ENCODE measurements at regions not wholly inside any gene's neighbourhood (a gene's known extent, or its start where the extent isn't known, plus 50 kb on each side); places are given as distances from the start of the nearest gene placed in this dataset.
"Not testable (repeated sequence)": the region's sequence is repeated elsewhere in the genome, so short reads cannot be mapped to it uniquely, and the experiment has no call there.

DNA sequence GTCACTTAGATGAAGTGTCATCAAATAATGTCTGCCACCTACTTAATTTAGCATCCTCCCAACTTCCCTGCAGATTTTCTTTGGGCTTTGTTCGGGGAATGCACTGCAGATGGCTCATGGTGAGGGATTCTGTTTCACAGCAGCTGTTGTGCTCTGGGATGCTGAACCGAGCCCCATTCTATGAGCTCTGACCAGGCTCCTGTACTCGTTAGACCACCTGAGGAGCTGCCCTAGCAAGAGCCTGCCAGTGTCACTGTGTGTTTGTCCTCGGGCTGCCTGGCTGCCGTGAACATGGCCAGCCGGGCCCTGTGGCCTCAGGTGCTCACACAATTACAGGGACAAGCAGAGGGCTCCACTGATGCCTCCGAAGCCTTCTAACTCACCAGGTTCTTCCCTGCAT lies 238.8 kb upstream of the ECI2 start:
- no peak for DNase-seq (ENCODE audit: low read depth)

DNA sequence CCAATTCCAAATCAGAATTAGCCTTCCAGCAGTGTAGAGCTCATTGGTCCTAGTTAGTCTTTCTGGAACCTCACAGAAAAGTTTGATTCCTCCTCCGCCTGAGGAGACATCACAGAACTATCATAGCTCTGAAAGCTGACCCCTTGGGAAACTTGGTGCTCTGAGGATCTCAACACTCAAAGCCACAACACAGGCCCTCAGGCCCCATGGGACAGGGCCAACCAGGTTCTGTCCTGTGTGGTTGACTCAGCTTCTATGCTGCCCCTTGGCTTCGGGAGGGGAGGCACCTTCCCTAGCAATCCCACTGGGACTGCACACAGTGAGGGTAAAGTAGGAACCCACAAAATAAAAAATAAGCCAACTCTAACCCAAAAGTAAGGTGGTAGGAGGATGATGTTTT lies 237.5 kb upstream of the ECI2 start:
- no peak for DNase-seq (ENCODE audit: low read depth)

DNA sequence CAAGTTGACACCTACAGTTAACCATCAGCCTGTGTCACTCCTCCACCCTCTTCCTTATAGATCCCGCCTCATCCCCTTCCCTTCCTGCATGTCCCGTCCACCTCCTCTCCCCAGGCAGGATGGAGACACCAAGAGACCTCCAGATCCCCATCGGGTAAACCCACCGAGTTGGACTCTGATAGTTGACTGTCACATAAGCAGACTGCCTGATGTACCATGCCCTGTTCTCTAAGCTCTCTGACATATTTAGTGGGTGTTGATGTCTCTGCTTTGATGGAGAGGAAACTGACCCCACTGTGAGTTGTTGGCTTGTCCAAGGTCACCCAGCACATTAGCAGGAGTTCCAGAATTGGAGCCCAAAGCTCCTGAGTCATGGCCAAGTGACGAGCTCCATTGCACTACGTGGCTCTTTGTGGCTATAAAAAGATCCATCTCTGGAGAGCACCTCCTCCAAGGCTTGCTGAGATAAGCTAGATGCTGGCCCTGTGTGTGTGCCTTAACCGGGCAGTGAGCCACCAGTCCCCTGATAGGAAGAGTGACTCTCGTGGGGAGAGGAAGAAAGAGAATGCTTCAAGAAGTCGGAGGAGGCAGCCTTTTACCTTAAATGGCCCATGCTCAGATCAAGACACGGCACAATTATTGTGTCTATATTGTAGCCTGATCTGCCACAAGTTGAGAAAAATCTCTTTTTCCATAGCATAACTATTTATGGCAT lies 236.0 kb upstream of the ECI2 start:
- no peak for DNase-seq (ENCODE audit: low read depth)

DNA sequence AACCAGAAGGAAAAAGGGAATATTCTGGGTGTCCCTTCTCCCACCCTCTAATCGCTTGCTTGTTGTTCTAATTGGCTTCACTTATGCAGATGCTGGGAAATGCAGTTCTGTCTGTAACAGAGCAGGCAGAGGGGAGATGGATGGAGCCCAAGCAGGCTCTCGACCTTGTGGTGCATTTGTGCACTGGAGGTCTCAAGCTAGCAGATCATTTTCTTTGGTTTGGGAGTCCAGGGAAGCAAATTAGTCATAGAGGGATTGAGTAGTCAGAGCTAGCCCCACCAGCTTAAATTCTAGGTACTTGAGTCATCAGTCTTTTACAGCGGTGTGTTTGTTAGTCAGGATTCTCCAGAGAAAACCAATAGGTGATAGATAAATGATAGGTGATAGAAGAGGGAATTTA lies 234.7 kb upstream of the ECI2 start:
- DNase-seq (ENCODE audit: low read depth): no peak

DNA sequence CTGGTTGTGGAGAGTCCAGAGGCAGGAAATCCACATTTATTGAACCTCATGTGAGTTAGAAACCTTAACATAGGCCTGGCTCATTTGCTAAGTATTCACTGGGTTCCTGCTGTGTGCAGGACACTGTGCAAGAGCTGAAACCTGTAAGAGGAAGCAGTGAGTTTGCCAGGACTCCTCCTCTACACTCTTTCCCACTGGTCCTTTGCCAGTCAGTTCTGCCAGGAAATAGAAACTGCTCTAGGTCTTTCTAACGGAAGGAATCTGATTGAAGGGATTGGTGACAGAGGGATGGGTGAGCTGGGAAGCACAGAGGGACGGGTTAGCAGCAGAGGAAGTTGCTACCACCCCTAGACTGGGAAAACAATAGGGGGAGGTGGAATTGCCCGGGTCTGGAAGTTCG lies 234.2 kb upstream of the ECI2 start:
- DNase-seq (ENCODE audit: low read depth): no peak

DNA sequence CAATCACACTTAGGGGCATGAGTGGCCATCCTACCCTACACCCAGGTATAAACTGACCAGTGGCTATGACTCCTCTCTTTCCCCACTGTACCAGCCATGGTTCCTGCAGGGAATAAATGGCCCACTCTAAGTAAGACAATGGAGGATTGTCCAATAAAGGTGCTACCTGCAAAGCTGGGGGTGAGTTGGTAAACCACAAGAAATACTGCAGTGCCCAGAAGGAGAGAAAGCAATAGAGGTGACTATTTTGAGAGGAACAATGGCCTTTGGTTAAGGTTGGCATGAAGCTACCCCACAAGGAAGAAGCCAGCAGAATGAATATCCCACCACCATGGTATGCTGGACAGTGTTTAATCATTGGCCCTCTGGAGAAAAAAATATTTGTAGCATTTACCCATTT lies 233.3 kb upstream of the ECI2 start:
- no peak for DNase-seq (ENCODE audit: low read depth)

DNA sequence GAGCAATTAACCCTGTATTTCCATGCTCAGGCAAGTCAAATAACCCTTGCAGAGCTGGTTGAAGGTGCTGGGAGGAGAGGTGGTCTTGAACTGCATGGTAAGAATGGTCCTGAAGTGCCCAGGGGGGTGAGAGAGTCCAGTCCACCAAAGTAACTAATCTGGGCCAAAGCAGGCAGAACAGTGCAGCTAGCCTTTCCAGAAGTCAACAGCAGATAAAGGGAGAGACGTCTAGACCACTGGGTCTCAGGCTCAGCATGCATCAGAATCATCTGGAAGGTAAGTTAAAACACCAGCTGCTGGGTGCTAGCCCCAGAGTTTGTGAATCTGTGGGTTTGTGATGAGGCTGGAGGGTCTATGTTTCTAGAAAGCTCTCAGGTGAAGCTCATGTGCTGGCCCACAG lies 232.3 kb upstream of the ECI2 start:
- no peak for DNase-seq (ENCODE audit: low read depth)

DNA sequence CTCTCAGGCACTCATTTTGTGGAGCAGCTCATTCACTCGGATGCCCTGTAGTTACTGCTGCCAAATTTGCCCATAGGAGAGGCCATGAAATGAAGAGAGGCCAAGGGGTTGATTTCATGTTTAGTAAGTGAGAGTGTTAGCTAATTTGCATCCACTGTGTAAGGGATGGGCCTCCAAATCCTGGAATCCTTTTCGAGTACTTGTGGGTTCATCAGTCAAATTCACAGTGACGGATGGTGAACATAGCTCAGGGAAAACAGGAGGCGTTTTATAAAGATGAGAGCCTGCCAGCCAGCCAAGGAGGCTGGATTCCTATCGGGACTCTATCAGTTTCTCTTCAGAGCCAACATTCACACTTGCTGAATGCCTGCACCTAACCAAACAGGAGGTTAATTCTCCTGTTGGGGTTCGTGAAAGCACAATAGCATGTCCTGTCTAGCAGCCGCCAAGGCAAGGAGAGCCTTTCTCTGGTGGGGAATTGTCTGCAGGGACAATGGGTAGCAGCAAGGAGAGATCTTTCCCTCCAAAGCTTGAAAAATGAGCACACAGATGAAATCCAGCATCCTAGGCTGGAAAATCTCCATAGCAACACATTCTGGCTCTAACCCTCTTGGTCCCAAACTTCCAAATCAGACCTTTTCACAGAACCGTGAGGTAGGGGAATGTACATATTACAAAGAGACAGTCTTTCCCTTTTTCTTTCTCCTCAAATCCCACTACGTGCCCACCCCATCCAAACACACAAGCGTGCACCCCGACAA lies 231.4 kb upstream of the ECI2 start:
- no peak for DNase-seq (ENCODE audit: low read depth)

DNA sequence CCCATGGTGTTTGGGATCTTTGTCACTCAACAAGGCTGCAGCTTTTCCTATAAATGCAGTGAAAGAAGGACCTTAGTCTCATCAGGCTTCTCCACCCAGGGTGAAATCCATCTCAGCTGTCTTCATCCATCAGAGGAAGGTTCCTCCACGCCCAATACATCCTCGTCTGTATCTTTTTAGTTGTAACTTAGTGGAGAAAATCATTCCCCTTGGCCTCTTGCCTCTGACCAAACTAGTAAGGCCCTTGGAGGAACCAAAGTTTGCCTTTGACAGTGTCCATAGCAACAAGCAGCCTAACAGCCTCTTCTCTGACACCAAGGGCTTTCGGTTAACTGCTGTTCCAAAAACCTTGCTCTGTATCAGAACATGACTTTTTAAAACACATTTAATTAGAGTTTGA lies 230.3 kb upstream of the ECI2 start:
- DNase-seq (ENCODE audit: low read depth): no peak

DNA sequence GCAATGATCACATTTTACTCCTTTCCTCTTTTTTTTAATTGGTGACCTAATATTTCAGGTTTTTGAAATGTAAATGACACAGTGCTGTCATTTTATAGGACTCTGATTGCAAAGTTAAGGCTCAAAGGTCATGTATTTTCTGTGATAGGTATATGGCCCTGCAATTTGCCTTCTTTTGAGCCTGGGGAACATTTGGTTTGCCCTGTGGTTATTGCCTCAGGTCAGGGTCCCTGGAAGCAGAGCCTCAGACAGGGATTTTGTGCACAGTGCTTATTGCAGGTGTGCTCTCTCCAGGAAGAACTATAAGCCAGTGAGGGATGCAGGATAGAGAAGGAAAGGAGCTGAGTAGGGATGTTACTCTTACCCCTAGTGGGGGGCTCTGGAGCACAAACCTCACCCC lies 229.3 kb upstream of the ECI2 start:
- no peak for DNase-seq (ENCODE audit: low read depth)

DNA sequence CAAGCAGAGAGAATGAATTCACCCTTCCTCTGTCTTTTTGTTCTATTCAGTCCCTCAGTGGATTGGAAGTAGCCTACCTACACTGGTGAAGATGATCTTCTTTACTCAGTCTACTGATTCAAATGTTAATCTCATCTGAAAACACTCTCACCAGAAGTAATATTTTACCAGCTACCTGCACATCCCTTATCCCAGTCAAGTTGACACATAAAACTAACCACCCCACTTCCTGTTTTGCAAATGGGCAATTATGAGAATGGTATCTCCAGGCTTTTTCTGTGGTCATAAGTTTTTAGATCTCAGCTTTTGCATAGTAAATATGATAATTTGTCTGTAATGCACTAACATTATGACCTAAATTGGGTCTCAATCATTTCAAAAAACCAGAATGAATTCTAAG lies 228.8 kb upstream of the ECI2 start:
- DNase-seq (ENCODE audit: low read depth): no peak

DNA sequence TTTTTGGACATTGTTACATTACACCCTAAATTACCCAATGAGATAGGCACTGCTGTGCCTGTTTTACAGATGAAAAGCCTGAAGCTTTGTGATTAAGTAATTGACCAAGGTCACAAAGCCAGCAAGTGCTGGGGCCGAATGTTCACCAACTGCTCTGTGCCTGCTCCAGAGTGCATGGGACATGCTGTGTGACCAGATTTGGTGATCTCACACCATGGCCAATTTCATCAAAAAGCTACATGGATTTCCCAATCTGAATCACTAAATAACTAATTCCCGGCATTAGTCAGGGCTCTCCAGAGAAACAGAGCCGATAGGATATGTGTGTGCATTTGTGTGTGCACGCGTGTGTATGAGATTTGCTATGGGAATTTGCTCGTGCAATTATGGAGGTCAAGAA lies 228.3 kb upstream of the ECI2 start:
- DNase-seq (ENCODE audit: low read depth): no peak

DNA sequence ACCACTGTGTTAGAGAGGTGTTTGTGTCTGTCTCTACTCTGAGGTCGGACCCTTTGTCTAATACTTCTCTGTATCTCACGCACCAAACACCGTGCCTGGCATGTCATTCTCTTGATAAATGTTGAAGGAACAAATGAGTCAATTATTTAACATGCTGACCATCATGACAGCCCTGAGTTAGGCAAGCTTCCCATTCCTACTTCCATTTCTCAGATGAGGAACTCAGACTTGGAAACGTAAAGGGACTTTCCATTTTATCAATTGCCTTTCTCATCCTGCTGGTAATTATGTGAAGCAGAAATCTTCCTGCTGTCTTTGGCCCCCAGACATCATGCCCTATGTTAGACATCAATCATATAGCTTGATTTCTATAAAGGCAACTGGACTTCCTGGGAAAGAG lies 227.0 kb upstream of the ECI2 start:
- DNase-seq (ENCODE audit: low read depth): no peak

DNA sequence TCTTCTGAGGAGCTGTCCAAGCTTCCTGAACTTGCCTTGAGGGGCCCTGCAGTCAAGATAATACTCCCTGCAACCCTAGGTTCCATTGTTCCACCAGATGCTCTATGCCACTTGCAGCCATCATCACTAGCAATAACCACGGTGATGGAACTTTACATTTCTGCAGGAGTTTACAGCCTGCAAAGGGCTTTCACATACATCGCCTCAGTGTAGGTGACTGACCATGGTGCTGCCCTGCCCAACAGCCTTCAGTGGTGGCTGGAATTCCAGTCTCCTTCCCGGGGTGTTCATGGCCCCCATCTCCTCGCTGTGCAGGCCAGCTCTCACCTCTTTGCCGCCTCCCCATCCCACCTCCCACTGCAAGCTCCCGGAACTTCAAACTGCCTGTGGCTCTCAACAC lies 225.5 kb upstream of the ECI2 start:
- DNase-seq (ENCODE audit: low read depth): no peak

DNA sequence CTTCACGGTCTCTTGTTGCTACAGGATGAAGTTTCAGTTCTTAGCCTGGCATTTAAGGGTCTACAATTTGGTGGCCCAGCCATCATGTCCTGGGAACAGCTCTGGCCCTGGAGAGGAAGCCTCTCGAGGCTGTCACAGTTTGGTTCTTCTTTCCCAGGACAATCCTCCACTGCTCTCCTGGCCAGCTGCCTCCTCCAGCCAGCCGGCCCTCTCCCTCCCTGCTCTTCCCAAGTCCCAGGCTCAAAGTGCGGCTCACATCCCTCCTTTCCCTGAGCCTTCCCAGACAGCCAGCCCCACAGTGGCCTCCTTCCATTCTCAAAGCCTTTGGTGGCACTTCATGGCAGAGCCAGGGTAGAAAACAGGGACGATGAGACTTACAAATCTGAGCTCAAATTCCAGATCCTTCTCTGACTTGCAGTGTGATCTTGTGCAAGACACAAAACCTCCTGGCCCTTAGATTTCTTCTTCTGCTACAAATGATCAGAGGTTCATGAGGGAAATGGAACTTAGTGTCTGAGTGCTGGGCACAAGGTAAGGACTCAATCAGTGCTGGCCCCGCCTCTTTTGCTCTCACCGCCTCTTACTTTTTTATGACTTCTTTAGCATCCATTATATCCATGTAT lies 223.8 kb upstream of the ECI2 start:
- DNase-seq (ENCODE audit: low read depth): no peak

DNA sequence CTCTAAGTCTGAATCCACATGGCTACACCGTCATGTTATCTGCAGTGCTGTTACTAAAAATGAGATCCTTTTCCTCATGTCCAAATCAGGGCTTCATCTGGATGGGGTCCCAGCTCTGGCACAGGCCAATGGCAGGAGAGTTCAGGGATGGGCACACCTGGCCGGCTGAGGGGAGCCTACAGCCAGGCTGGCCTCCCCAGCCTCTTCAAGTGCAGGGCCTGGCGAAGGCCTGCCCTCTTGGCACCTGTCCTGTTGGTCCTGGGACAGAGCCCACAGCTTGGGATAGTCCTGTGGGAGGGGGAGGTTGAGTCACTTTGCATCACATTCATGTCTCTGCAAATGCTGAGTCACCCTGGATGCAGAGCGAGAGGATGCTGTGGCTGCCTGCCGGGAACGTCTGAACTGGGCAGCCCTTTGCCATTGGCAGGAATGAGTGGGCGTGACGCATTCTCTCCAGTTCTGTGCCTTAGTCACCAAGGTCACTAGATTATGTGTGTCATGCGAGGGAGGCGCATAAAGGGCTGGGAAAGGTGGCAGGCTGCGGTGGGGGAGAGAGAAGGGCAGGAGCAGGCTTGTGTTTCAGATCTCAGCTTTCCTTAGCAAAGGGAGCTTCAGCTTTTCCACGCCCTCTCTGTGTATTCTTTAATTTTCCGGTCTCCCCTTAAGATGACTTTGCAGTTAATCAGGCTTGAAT lies 223.2 kb upstream of the ECI2 start:
- DNase-seq (ENCODE audit: low read depth): no peak

DNA sequence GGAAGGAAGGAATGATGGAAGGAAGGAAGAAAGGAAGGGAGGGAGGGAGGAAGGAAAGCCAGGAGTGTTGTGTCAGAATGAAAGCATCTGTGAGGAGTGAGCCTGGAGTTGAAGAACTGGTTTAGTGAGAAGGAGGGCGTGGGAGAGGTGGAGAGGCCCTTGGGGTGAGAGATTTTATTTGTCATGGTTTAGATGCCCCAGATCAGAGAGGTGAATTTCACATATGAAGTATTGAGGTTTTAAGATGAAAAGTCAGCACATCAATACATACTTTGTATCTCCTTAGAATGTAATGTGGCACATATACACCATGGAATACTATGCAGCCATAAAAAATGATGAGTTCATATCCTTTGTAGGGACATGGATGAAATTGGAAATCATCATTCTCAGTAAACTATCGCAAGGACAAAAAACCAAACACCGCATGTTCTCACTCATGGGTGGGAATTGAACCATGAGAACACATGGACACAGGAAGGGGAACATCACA lies 222.3 kb upstream of the ECI2 start:
- DNase-seq (ENCODE audit: low read depth): not testable (repeated sequence)

DNA sequence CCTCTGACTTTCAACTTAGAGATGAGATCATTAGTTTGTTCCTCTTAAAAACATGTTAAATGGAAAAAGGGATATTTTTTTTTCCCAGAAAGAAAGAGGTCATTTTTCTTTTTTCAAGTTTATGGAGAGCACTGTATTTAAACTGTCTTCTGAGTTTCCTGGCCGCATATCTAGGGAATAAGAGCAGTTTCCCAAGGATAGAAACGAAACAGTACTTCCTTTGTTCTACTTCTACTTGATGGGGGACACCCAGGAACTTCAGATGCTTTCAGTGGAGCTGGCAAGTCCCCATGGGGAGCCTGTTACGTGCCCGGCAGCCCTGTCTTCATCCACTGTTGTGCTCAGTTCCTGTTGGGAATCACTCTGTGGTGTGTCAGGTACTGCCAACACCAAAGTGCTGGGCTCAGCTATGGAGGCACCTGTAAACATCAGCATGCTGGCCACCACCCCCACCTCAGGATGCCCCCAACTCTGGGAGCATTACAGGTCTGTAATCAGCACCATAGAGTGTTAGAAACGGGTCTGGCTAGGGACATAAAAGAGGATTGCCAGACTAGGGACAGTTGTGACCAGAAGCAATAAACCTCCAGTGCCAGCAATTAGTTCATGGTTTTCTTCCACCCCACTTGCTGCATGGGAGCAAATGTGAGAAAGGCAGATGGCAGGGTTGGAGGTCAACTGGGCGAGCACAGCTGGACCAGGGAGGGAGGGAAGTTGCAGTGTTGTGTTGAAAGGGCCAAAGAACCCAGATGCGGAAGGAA lies 221.7 kb upstream of the ECI2 start:
- DNase-seq (ENCODE audit: low read depth): no peak

DNA sequence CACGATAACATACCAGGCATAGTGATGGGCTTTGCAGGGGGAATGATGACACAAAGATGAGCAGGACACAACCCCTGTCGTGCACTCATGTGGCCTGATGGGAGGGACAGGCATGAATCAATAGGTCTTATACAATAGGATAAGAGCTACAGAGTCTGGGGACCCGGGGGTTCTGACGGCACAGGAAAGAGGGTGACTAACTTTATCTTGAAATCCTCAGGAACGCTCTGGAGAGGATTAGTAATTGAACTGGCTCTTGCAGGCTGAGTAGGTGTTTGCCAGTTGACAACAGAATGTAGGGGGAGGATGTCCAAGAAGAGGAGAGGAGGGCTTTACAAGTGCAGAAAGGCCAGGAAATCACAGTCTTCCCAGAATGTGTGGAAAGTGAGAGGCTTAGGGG lies 219.9 kb upstream of the ECI2 start:
- DNase-seq (ENCODE audit: low read depth): no peak

DNA sequence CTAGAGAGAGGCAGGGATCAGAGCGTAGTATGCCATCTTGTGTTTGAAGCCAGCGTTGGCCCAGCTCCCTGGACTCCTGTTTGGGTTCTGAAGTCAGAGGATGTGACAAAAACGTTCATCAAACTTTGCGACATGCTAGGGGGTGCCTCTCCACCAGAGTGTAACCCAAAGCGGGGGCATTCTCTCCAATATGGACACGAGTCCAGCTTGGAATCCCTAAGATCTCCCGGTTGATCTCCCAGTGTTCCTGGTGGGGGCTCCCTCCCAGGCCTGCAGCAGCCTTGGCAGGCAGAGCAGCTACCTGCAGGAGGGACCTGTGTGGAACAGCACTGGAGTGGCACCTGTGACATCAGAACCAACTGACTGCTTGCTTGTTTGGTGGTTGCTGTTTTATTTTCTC lies 218.8 kb upstream of the ECI2 start:
- DNase-seq (ENCODE audit: low read depth): no peak

DNA sequence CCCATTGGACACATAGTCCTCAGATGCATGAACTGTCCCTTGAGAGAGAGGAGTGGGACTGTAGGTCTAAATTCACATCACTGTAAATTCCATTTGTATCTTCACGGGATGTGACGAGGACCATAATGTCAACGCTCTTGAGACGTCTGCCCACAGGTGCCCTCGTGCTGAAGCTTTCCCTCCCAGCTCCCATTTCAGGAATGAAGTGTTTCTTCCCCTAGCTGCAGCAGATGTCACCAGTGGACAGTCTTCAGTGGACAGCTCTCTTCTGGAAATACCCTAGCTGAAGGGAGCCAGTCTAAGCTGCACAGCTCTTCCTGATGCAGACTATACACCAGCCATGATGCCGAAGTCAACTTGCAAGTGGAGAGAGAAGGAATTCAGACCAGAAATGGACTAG lies 217.4 kb upstream of the ECI2 start:
- no peak for DNase-seq (ENCODE audit: low read depth)

DNA sequence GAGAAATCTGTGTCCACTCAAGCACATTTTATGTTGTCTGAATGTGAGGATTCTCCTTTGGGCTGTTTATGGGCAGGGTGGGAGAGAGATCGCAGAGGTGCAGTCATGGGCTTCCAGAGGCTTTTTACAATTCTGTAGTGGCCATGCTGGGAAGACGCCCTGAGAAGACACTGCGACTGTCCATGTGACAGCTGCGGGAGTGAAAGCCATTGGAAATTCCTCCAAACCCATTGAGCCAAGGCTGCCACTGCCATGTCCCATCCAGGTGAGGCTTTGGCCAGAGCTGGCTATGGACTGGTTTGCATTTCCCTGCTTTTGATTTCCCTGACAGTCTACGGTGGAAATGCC lies 216.9 kb upstream of the ECI2 start:
- DNase-seq (ENCODE audit: low read depth): no peak

Data from activated gamma-delta T cell treated with anti-CD3 and anti-CD28 coated beads, Interleukin-2, amount 50 U/mL, for 16 hours (primary cell).